Dedifferentiated amniotic fluid mesenchymal stem cell (primary cell): ENCODE measurements at regions not wholly inside any gene's neighbourhood (a gene's known extent, or its start where the extent isn't known, plus 50 kb on each side); places are given as distances from the start of the nearest gene placed in this dataset.

Experiments used
- DNase-seq: peaks from one replicate; pipeline ENCODE4 v3.0.0-alpha.2; 2016; ENCODE audit errors: extremely low spot score

- peak; percentile 66 for DNase-seq
Measured at GRCh38 chr12:91316907-91317269, 134.3 kb upstream of the DCN start.

DNA sequence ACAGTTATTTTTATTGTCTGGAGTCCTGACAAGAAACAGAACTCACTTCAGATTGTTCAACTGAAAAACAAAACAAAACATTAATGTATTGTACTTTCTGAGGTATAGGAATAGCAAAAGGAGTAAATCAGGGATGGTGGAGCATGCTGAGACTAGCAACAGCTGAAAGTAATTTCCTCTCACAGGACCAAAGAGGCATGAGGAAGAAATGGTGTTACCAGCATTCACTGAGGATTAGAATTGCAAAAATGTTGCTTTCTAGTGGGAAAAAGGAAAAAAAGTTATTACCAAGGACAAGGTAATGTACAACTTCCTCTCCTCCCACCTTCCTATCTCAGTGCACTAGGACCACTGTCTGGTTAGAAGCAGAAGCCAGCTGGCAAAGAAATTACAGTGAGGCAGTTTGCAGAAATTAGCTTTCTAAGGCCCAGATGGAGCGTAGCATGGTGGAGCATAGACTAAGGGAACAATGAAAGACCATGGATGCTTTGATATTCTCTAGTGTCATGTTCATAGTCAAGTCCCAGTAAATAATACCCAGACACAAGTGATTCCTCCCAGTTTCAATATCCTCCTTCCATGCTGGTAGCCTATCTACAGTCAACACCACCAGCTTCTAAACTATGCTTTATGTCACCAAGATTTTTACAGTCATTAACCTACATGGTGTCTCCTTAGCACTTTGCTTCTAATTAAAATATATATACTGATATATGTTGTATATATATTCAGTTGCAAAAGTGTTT is 133.7 kb upstream of the DCN start:
- DNase-seq, result no peak

DNA sequence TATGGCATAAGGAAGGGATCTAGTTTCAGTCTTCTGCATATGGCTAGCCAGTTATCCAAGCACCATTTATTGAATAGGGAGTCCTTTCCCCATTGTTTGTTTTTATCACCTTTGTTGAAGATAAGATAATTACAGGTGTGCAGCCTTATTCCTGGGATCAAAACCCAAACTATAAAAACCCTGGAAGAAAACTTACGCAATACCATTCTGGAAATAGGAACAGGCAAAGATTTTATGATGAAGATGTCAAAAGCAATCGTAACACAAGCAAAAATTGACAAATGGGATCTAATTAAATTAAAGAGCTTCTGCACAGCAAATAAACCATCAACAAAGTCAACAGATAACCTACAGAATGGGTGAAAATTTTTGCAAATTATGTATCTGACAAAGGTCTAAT is 128.5 kb upstream of the DCN start:
- no peak for DNase-seq

DNA sequence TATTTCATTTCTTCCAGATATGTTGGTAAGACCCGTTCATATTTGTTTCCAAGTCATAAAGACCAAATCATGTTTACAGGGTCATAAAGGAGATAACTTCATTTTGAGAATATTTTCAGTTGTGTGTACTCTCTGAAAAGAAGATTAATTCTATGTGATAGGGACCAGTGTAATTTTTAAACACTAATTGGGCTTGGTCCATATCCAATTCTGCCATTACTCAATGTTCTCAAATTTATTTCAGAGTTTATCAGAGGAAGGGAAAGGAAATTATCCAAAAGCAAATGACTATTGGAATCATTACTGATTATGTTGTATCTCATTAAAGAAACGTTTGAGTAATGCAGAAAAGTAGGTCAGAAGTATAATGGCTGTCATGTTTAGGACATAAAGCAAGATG is 126.8 kb upstream of the DCN start:
- DNase-seq, result no peak

DNA sequence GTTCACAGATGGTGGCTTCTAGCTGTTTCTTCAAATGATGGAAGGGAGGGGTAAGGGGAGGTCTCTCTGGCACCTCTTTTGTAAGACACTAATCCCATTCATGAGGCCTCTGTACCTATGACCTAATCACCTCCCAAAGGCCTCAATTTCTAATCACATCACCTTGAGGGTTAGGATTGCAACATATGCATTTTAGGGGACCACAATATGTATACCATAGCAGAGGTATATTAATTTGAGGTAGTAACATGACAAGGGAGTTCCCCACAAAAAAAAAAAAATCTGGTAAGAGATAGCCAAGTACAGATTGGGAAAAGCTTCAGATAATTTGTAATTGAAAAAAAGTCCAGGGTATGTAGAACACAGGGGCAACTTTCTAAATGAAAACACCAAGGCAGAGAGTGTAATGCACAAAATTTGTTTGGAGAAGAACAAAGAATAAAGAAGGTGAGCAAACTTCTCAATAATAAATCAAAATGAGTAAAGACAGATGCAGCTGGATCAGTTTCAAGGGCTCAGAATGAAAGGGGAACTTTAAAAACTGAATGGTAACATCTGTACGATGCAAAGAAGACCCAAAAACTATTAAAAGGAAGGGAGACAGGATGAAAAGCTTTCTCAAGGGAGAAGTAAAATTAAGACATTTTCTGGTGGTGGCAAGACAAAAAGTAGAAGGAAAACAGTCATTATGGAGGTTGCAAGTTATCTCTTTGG is 125.5 kb upstream of the DCN start:
- no peak for DNase-seq

DNA sequence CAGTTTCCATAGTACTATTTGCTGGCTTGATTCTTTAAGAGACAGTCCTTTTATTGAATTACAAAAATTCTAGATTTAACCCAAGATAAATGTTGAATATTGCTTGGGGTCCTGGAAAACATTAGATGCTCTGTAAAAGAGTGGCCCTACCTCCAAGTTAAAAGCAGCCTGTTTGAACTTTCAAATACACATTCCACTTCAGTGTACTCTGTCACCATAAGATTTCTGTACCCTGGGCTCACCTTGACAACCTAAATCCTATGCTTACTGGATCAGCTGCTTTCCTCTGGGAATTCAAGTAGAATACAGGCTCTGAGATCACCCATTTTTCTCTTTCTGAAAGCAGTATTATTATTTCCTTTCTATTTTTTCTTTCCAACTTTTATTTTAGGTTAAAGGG is 107.7 kb upstream of the DCN start:
- no peak for DNase-seq

- no peak for DNase-seq
Measured at GRCh38 chr12:91289906-91290305, 107.3 kb upstream of the DCN start.

GRCh38 chr12:91289072-91289471 is 106.5 kb upstream of the DCN start:
- DNase-seq, result no peak

- no peak for DNase-seq
Measured at GRCh38 chr12:91287753-91288152, 105.1 kb upstream of the DCN start.

- no peak for DNase-seq
Measured at GRCh38 chr12:91278126-91278525, 95.5 kb upstream of the DCN start.

DNA sequence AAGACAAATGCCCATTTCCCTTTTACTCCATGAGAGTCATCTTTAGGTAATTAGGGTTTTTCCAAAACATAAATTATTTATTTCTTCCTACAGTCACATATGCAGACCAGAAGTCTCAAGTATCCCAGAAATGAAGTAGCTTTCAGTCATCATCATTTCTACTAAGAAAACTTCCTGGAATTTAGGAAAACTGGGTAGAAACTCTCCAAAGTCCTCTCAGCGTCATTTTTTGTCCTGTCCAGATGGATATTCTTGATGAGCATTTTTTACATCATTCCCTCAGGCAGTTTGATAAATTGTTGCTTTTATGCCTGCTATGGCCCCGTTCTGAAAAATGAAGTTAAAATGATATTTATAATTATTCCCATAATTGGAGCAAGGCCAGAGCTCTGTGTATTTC is 93.9 kb upstream of the DCN start:
- no peak for DNase-seq

DNA sequence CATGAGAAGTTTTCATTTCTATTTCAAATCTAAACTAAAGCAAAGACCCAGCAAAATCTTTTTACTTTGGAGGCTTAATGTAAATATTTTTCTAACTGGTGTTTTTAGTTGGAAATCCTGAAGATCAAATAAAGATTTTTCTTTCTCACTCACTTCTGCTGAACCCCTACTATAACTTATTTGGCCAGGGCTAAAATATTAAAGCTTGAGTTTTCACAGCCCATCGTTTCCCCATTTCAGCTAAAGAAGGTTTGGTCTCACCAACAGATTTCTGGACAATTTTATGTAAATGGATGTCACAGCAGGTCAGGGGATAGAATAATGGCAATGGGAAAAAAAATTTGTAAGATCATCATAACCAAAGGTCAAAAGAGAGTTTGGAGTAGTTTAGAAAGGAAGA is 92.7 kb upstream of the DCN start:
- no peak for DNase-seq

DNA sequence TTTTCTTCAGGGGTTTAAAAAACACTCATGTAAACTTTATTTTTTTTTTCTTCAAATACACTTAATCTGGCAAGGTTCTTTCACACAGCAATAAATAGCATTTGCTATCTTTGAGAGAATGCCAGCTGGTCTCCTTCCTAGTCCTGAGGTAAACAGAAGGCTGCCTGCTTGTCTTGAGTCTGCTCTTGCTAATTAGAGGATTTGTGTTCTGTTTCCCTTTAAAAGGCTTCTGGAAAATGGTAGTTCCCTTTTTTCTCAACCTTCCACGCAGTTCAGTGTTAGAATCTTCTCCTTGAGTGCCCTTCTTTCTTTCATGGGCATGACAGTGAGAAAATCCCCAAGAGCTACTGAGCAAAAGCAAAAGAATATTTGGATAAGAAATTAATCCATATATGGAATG is 92.3 kb upstream of the DCN start:
- no peak for DNase-seq

DNA sequence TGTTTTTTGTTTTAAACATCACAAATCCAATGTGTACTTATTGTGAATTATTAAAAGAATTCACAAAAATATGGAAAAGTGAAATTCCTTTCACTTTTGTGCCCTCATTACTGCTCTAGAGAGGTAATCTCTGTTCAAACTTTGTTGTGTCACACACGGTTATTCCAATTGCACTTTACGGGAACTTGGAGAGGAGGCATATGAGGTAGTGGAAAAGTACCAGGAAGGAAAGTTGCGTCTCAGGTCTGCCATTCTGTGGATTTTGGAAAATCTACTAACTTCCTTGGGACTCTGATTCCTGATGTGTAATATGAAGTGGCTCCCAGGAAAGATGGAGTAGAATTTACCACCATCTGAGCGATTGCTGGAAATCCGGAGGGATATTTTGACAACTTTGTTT is 90.9 kb upstream of the DCN start:
- DNase-seq, result no peak

- DNase-seq, result no peak
Measured at GRCh38 chr12:91272461-91273063, 89.9 kb upstream of the DCN start.

GRCh38 chr12:91271185-91271584 is 88.6 kb upstream of the DCN start:
- no peak for DNase-seq

DNA sequence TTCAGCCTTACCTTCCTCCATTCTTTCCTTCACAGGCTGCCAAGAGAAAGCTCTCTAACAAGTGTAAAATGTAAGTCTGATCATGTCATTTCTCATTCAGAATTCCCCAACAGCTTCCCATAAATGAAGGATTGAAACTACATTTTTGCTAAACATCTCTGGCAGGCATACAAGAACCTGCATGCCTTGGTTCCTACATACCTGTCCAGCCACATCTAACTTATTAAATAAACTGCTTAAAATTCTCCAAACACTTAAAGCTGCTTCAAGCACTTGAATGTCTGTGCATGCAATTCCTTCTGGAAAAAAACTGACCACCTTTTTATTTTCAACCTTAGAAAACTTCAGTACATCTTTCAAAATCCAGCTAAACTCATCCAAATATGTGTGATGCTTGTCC is 84.4 kb upstream of the DCN start:
- no peak for DNase-seq

- no peak for DNase-seq
Measured at GRCh38 chr12:91264178-91264577, 81.6 kb upstream of the DCN start.

GRCh38 chr12:91261820-91262676 is 79.4 kb upstream of the DCN start:
- no peak for DNase-seq

DNA sequence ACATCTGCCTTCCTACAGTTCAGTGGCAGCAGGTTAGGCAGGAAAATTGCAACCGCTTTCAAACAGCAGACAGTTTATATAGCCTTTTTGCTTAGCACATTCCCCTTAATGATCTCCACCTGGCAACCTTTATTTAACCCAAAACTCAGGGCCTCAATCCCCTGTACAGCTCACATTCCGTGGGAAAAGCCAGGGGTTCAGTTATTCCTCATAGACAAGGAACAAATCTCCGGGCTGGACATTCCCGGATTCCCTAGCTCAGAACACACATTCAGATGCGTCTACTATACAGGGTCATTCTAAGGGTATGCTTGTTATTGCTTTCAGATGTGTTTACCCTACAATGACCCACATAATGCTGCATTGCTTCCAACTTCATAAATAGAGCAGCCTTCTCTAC is 73.8 kb upstream of the DCN start:
- no peak for DNase-seq

DNA sequence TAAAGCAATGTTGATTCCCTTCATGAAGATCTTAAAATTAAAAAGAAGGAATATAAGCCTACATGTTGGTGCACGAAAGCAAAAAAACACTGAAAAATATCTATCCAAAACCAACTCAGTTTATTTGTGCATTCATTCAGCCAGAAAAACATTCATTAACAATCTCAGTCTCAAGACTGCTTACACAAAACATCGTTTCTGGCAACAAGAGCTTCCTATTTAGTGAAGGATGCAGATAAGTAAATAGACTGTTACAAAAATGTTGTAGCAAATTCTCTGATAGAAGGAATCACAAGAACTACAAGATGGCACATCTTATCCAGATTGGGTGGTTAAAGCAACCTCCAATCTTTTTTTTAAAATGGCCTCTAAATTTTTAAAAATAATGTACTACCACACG is 69.7 kb upstream of the DCN start:
- DNase-seq, result no peak

DNA sequence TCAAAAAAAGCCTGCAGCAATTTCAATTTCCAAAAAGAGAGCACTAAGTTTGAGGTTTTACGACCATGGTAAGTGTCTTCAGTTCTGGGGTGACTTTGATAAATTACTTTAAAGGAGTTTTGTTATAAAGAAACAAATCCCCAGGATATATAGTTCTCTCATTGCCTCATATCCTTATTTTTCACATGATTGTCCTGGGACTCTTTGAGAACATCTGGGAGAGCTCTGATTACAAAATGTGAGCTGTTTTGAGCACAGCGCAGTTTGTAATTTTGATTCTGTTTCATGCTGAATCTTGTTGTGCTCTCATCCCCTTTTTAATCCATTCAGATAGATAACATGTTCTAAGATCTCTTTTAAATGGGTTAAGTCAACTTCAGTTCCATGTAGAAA is 67.7 kb upstream of the DCN start:
- no peak for DNase-seq
